GM21367 (cell line): ENCODE measurements at regions not wholly inside any gene's neighbourhood (a gene's known extent, or its start where the extent isn't known, plus 50 kb on each side); places are given as distances from the start of the nearest gene placed in this dataset.
A peak's percentile ranks its signal among the peaks of the same experiment; 100 is the strongest.
"Not testable (repeated sequence)": the region's sequence is repeated elsewhere in the genome, so short reads cannot be mapped to it uniquely, and the experiment has no call there.

ENCODE experiments used
- ATAC-seq: cut with Tn5 transposase; IDR thresholded peaks from one replicate; pipeline ENCODE4 v1.9.1; 2021; ENCODE audit not compliant: unreplicated experiment

- ATAC-seq: no peak
Measured at GRCh38 chr13:65733110-65733509, 1497.0 kb downstream of the PCDH9 start.

DNA sequence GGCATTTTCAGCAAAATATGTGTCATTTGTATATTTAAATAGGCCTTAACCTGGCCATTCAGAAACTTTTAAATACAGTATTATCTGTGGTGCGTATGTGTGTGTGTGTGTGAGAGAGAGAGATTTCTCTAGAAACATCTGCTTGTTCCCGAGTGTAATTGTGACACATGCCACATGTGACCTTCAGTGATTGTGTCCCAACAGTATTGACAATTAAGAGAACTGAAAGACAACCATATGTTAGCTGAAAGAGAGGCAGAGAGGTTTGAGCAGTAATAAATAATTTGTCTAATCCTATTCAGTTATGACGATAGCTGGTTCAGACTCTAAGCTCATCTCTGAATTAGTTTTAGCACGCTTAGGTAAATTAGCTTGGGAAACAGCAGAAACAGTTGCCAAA lies 1503.1 kb downstream of the PCDH9 start:
- ATAC-seq: no peak

DNA sequence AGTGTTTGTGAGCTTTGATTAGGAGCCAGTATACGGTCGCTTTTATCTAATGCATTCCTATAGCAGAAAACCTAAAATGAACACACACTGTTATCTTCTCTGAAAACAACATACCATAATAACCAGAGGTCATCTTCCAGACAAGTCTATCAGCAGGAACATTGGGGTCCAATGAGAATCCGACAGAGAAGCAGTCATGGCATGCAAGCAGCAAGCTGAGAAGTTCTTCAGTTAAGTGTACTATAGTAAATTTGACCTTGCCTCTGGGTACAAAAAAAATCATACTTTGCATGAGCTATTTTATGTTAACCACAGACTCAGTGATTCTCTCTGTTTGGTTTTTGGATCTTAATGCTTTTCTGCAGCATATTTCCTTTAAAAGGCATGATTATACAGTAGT lies 1505.1 kb downstream of the PCDH9 start:
- ATAC-seq: no peak

- no peak for ATAC-seq
Measured at GRCh38 chr13:65724226-65724625, 1505.9 kb downstream of the PCDH9 start.

GRCh38 chr13:65722506-65722905 lies 1507.6 kb downstream of the PCDH9 start:
- ATAC-seq: no peak

DNA sequence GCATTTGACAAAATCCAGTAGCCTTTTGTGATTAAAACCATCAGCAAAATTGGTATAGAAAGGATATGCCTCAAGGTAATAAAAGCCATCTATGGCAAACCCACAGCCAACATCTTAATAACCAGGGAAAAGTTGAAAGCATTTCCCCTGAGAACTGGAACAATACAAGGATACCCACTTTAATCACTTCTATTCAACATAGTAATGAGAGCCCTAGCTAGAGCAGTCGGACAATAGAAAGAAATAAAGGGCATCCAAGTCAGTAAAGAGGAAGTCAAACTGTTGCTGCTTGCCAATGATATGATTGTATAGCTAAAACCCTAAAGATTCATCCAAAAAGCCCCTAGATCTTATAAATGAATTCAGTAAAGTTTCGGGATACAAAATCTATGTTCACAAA lies 1510.3 kb downstream of the PCDH9 start:
- ATAC-seq: no peak

- no peak for ATAC-seq
Measured at GRCh38 chr13:65710514-65710913, 1519.6 kb downstream of the PCDH9 start.

GRCh38 chr13:65697843-65698242 lies 1532.3 kb downstream of the PCDH9 start:
- no peak for ATAC-seq

- no peak for ATAC-seq
Measured at GRCh38 chr13:65679240-65679639, 1550.9 kb downstream of the PCDH9 start.

GRCh38 chr13:65677906-65678305 lies 1552.2 kb downstream of the PCDH9 start:
- no peak for ATAC-seq

GRCh38 chr13:65675383-65675782 lies 1554.8 kb downstream of the PCDH9 start:
- not testable (repeated sequence) for ATAC-seq

GRCh38 chr13:65670014-65670625 lies 1560.0 kb downstream of the PCDH9 start:
- no peak for ATAC-seq

DNA sequence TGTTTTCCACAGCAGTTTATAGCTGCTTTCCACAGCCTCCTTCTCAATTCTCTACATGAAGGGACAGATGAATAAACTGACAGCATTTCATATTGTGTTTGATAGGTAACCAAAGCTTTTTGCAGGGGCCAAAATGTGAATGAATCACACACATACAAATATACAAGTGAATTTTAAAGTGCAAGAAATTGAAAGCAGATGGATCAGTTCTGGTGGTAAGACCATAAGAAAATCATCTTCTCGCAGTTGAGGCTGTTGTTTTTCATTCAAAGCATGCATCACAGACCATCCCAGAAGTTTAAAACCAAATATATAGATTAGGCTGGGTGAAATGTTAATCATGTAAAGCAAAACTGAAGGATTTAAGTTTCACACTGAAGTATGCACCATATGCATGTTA lies 1569.4 kb downstream of the PCDH9 start:
- ATAC-seq: no peak

DNA sequence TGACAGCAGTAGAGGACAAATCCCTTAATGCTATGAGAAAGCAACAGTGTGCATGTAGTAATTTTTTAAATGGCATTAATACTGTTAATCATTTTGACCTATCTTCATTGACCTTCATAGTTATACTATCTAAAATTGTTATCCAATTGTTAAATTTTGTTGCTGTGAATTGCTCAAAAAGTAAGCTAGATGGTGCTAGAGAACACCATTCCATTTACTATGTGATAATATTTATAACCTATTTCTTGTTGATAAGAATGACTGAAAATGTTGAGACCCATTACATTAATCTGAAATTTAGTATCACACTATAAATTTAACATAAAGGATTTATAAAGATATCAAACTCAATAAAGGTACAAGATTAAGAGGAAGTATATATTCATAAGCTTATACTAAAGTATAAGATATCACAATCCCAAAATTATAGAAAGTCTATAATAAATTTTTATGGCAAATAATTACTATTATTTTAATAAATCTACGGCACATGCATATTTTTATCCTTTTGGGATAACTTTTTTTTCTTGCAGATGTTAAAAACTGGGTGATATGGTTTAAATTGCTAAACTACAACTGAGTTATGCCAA lies 1573.3 kb downstream of the PCDH9 start:
- no peak for ATAC-seq

GRCh38 chr13:65653613-65654012 lies 1576.5 kb downstream of the PCDH9 start:
- ATAC-seq: no peak

DNA sequence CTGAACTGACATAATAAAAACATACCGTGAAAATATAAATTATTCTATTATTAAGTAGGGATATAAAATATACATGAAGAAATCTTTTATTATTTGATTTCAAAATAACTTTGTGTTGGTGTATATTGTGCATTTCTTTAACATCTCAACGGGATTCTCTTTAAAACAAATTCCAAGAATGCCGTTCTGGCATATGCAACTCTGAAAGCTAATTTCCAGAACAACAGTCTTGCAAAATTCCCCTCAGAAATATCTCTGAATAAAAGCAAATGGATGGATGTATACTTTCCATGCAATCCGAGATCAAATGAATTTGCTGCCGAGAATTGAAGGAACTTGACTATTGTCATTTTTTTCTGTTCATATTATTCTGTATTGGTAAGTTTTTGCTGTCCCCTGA lies 1579.8 kb downstream of the PCDH9 start:
- ATAC-seq: no peak

DNA sequence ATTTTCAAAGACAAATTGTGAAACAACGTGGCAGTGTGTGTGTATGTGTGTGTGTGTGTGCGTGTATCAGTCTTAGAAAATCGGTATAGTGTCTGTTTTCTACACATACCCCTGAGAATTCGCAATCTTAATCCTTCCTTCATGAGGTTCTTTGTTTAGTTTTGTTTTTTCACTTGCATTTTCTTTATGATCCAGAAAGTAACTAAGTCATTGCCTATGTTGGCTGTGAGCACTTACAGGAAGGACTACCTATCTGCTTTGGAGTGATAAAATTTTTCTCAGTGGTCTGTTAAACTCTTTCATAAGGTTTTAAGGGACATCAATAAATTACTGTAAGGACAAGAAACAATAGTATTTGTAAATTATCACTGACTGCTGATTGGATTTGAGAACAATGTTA lies 1587.1 kb downstream of the PCDH9 start:
- ATAC-seq: no peak

DNA sequence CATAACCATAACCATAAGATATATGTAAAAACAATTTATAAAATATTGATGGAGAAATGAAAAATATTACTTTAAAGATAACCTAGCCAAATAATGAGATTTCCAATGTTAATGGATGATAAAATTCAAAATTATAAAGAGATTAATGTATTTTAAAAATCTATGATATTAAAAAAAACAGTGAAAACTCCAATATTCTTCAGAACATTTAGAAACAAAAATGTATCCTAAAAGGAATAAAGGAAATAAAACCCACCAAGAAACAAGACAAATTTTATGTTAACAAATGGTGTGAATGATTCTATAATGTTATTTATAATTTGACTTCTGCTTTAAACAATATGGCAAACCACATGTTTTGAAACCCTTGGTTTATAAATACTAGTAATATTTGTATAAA lies 1587.8 kb downstream of the PCDH9 start:
- no peak for ATAC-seq

DNA sequence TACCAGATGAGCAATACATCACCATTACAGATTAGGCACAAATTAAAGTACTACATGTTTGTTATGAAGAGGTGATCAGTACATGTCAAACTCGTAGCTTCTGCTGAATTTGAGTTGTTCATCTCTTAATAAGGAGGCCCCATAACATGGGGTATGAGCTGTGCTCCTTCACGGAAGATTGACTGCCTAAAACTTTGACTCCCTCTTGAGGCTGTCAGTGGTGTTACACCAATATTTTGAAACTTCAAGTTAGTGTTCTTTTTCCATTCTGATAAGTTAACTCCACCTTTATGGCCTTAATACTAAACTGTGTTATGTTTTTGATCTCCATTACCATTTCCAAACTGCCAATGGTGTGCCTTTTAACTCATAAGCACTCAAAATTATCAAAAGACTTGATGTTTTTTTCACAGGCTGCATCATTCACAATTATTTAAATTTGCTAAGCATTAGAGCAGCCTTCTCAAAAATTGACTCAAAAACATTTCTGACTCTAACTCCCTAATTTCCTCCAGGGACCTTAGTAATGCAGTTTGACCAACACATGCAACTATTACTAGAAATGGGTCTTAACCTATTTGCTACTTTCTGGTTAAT lies 1591.5 kb downstream of the PCDH9 start:
- peak; percentile 84 for ATAC-seq

DNA sequence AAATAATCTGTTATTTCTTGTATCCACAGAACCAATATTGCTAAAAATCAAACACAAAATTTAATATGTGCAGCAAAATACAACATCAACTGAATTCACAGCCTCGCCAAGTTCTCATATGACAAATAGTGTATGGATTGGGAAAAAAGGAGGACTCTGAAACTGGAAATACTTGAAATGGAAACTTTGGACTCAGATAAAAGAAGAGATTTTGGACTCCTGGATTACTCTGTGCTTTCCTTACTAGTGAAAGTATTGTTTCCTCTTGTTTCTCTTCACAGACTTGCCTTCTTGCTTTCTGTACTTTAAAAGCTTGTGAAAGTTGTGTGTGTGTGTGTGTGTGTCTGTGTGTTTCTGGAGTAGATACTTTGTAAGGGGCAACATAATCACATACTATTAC lies 1596.3 kb downstream of the PCDH9 start:
- ATAC-seq: no peak

GRCh38 chr13:65631078-65631477 lies 1599.1 kb downstream of the PCDH9 start:
- ATAC-seq: no peak

GRCh38 chr13:65629926-65630325 lies 1600.2 kb downstream of the PCDH9 start:
- ATAC-seq: no peak

- no peak for ATAC-seq
Measured at GRCh38 chr13:65623148-65623547, 1607.0 kb downstream of the PCDH9 start.
